Hepatocyte (in vitro differentiated cells): ENCODE measurements at regions not wholly inside any gene's neighbourhood (a gene's known extent, or its start where the extent isn't known, plus 50 kb on each side); places are given as distances from the start of the nearest gene placed in this dataset.

Experiments used
- CTCF ChIP-seq: fragments of 200-600 bp; sonication (generic); IDR thresholded peaks from 2 replicates; pipeline ENCODE4 v1.5.1; 2016; ENCODE audit warnings: antibody characterized with exemption, mild to moderate bottlenecking; ENCODE audit not compliant: poor library complexity
- EZH2 ChIP-seq: fragments of 200-600 bp; sonication (generic); IDR thresholded peaks from 2 replicates; pipeline ENCODE4 v1.6.1; 2016; ENCODE audit warnings: antibody characterized with exemption, mild to moderate bottlenecking, borderline replicate concordance
- EZH2phosphoT487 ChIP-seq: fragments of 200-600 bp; sonication (generic); IDR thresholded peaks from one replicate; pipeline ENCODE4 v1.6.1; 2018; ENCODE audit warnings: antibody characterized with exemption, mild to moderate bottlenecking, low read depth, moderate library complexity; ENCODE audit not compliant: unreplicated experiment, severe bottlenecking

GRCh38 chr4:81666491-81666890 is 194.8 kb upstream of the RASGEF1B start:
- TF ChIP-seq CTCF: no peak
- TF ChIP-seq EZH2phosphoT487: no peak
- TF ChIP-seq EZH2: no peak
